ENCODE measurements at regions not wholly inside any gene's neighbourhood (a gene's known extent, or its start where the extent isn't known, plus 50 kb on each side); places are given as distances from the start of the nearest gene placed in this dataset.

GRCh38 chr3:118412503-118412902 lies 622.1 kb downstream of the IGSF11 start:
- no peak for DNase-seq (ENCODE audit: low read depth in 3 of 3)

GRCh38 chr3:118425272-118425837 lies 609.3 kb downstream of the IGSF11 start:
- DNase-seq (ENCODE audit: low read depth in 3 of 3): no peak

GRCh38 chr3:118433825-118434224 lies 600.8 kb downstream of the IGSF11 start:
- DNase-seq (ENCODE audit: low read depth in 3 of 3): no peak

- no peak for DNase-seq (ENCODE audit: low read depth in 3 of 3)
Observed at GRCh38 chr3:118435851-118436350, 598.7 kb downstream of the IGSF11 start.

GRCh38 chr3:118436697-118437262 lies 597.9 kb downstream of the IGSF11 start:
- DNase-seq (ENCODE audit: low read depth in 3 of 3): no peak

GRCh38 chr3:118445036-118445435 lies 589.6 kb downstream of the IGSF11 start:
- no peak for DNase-seq (ENCODE audit: low read depth in 3 of 3)

GRCh38 chr3:118447339-118447738 lies 587.3 kb downstream of the IGSF11 start:
- DNase-seq (ENCODE audit: low read depth in 3 of 3): no peak

- DNase-seq (ENCODE audit: low read depth in 3 of 3): no peak
Observed at GRCh38 chr3:118466795-118467330, 567.8 kb downstream of the IGSF11 start.

GRCh38 chr3:118468801-118469200 lies 565.8 kb downstream of the IGSF11 start:
- DNase-seq (ENCODE audit: low read depth in 3 of 3): no peak

GRCh38 chr3:118472586-118472985 lies 562.1 kb downstream of the IGSF11 start:
- DNase-seq (ENCODE audit: low read depth in 3 of 3): no peak

- no peak for DNase-seq (ENCODE audit: low read depth in 3 of 3)
Observed at GRCh38 chr3:118473343-118473742, 561.3 kb downstream of the IGSF11 start.

- no peak for DNase-seq (ENCODE audit: low read depth in 3 of 3)
Observed at GRCh38 chr3:118476885-118477618, 557.6 kb downstream of the IGSF11 start.

- DNase-seq (ENCODE audit: low read depth in 3 of 3): no peak
Observed at GRCh38 chr3:118477768-118478167, 556.9 kb downstream of the IGSF11 start.

GRCh38 chr3:118478706-118479276 lies 555.9 kb downstream of the IGSF11 start:
- no peak for DNase-seq (ENCODE audit: low read depth in 3 of 3)

- no peak for DNase-seq (ENCODE audit: low read depth in 3 of 3)
Observed at GRCh38 chr3:118479376-118479775, 555.3 kb downstream of the IGSF11 start.

GRCh38 chr3:118480101-118480860 lies 554.4 kb downstream of the IGSF11 start:
- no peak for DNase-seq (ENCODE audit: low read depth in 3 of 3)

- DNase-seq (ENCODE audit: low read depth in 3 of 3): no peak
Observed at GRCh38 chr3:118485693-118486092, 549.0 kb downstream of the IGSF11 start.

GRCh38 chr3:118487734-118488133 lies 546.9 kb downstream of the IGSF11 start:
- no peak for DNase-seq (ENCODE audit: low read depth in 3 of 3)

GRCh38 chr3:118488732-118489131 lies 545.9 kb downstream of the IGSF11 start:
- DNase-seq (ENCODE audit: low read depth in 3 of 3): no peak

GRCh38 chr3:118495206-118495605 lies 539.4 kb downstream of the IGSF11 start:
- no peak for DNase-seq (ENCODE audit: low read depth in 3 of 3)

- no peak for DNase-seq (ENCODE audit: low read depth in 3 of 3)
Observed at GRCh38 chr3:118497274-118497673, 537.4 kb downstream of the IGSF11 start.

- DNase-seq (ENCODE audit: low read depth in 3 of 3): no peak
Observed at GRCh38 chr3:118501152-118501551, 533.5 kb downstream of the IGSF11 start.
